Neuronal stem cell (in vitro differentiated cells): ENCODE measurements at regions not wholly inside any gene's neighbourhood (a gene's known extent, or its start where the extent isn't known, plus 50 kb on each side); places are given as distances from the start of the nearest gene placed in this dataset.
"Not testable (repeated sequence)": the region's sequence is repeated elsewhere in the genome, so short reads cannot be mapped to it uniquely, and the experiment has no call there.

Source experiments
- DNase-seq: peaks from one replicate; pipeline ENCODE4 v3.0.0-alpha.2; 2013; ENCODE audit warnings: low spot score
- H2AFZ ChIP-seq: one replicate; pipeline ENCODE4 v1.6.1; 2013; ENCODE audit warnings: mild to moderate bottlenecking, low read length, inconsistent platforms
- H2AK5ac ChIP-seq: 2 replicates; pipeline ENCODE4 v1.6.1; 2013; ENCODE audit warnings: low read depth, mild to moderate bottlenecking, inconsistent platforms, low read length, moderate library complexity, mixed read lengths
- H2BK120ac ChIP-seq: 2 replicates; pipeline ENCODE4 v1.6.1; 2013; ENCODE audit warnings: low read depth, mild to moderate bottlenecking, inconsistent platforms, low read length, moderate library complexity, mixed read lengths
- H2BK12ac ChIP-seq: one replicate; pipeline ENCODE4 v1.6.1; 2013; ENCODE audit warnings: low read length, inconsistent platforms
- H2BK15ac ChIP-seq: 2 replicates; pipeline ENCODE4 v1.6.1; 2013; ENCODE audit warnings: mild to moderate bottlenecking, low read length, inconsistent platforms, mixed read lengths
- H2BK5ac ChIP-seq: one replicate; pipeline ENCODE4 v1.6.1; 2013; ENCODE audit warnings: inconsistent platforms, mild to moderate bottlenecking, low read length, moderate library complexity
- H3K14ac ChIP-seq: one replicate; pipeline ENCODE4 v1.6.1; 2013; ENCODE audit warnings: low read length, inconsistent platforms
- H3K18ac ChIP-seq: 2 replicates; pipeline ENCODE4 v1.6.1; 2013; ENCODE audit warnings: low read length, inconsistent platforms
- H3K23ac ChIP-seq: 2 replicates; pipeline ENCODE4 v1.6.1; 2013; ENCODE audit warnings: low read depth, mild to moderate bottlenecking, mixed read lengths, low read length, inconsistent platforms; ENCODE audit not compliant: poor library complexity
- H3K27ac ChIP-seq: replicated peaks from 3 replicates; pipeline ENCODE4 v1.5.1; 2013; ENCODE audit warnings: low read length, inconsistent platforms
- H3K27me3 ChIP-seq, 3 experiments: 2 replicates each; pipeline ENCODE4 v1.6.1; 2013; ENCODE audit warnings: low read length in 3 of 3, mild to moderate bottlenecking in 2 of 3, inconsistent platforms in 1 of 3, low read depth in 1 of 3, mixed read lengths in 1 of 3, moderate library complexity in 1 of 3; ENCODE audit not compliant: control insufficient read depth in 3 of 3, insufficient read depth in 3 of 3
- H3K36me3 ChIP-seq, 2 donors: replicated peaks in 1 of 2; 2 replicates each; pipeline ENCODE4 v1.6.1; 2013; ENCODE audit warnings: low read length in 2 of 2; ENCODE audit not compliant: control insufficient read depth in 2 of 2, insufficient read depth in 2 of 2
- H3K4ac ChIP-seq: 2 replicates; pipeline ENCODE4 v1.6.1; 2013; ENCODE audit warnings: inconsistent platforms, mild to moderate bottlenecking, low read length, moderate library complexity
- H3K4me1 ChIP-seq, 2 donors: 1 replicate in 1 of 2; 2 replicates in 1 of 2; pipeline ENCODE4 v1.6.1; 2013; ENCODE audit warnings: low read length in 2 of 2, low read depth in 1 of 2; ENCODE audit not compliant: control insufficient read depth in 2 of 2, insufficient read depth in 1 of 2
- H3K4me2 ChIP-seq: one replicate; pipeline ENCODE4 v1.6.1; 2013; ENCODE audit warnings: mild to moderate bottlenecking, low read length, inconsistent platforms; ENCODE audit not compliant: insufficient read depth, poor library complexity, severe bottlenecking
- H3K4me3 ChIP-seq, 2 donors: 2 replicates each; pipeline ENCODE4 v1.5.1; 2013; ENCODE audit warnings: low read length in 2 of 2, mild to moderate bottlenecking in 2 of 2, inconsistent platforms in 1 of 2, moderate library complexity in 1 of 2
- H3K79me1 ChIP-seq: one replicate; pipeline ENCODE4 v1.6.1; 2013; ENCODE audit warnings: low read depth, mild to moderate bottlenecking, inconsistent platforms, low read length, moderate library complexity
- H3K9ac ChIP-seq: one replicate; pipeline ENCODE4 v1.6.1; 2013; ENCODE audit warnings: mild to moderate bottlenecking, low read depth, low read length, inconsistent platforms; ENCODE audit not compliant: poor library complexity
- H3K9me3 ChIP-seq, 2 donors: replicated peaks in 1 of 2; 2 replicates each; pipeline versions ENCODE3 to v1.6.1; 2013; ENCODE audit warnings: low read length in 2 of 2, mild to moderate bottlenecking in 2 of 2, inconsistent platforms in 1 of 2, low read depth in 1 of 2, mixed read lengths in 1 of 2, moderate library complexity in 1 of 2; ENCODE audit not compliant: control insufficient read depth in 2 of 2, insufficient read depth in 1 of 2
- H4K8ac ChIP-seq: one replicate; pipeline ENCODE4 v1.6.1; 2013; ENCODE audit warnings: low read depth, mild to moderate bottlenecking, inconsistent platforms, low read length, moderate library complexity
- H4K91ac ChIP-seq: one replicate; pipeline ENCODE4 v1.6.1; 2013; ENCODE audit warnings: low read length, low read depth, mild to moderate bottlenecking, inconsistent platforms; ENCODE audit not compliant: poor library complexity
- WGBS, 2 donors: extraction: QIAGEN DNeasy Blood & Tissue Kit; methylation state at CpG; one replicate each; pipeline ENCODE4 v1.1.7; 2013; ENCODE audit warnings: missing lambda C conversion rate in 2 of 2, mixed read lengths in 1 of 2; ENCODE audit not compliant: insufficient read length in 2 of 2, insufficient replicate concordance in 1 of 2; ENCODE audit errors: extremely low coverage in 2 of 2; 5-methylcytosine and 5-hydroxymethylcytosine counted together

DNA sequence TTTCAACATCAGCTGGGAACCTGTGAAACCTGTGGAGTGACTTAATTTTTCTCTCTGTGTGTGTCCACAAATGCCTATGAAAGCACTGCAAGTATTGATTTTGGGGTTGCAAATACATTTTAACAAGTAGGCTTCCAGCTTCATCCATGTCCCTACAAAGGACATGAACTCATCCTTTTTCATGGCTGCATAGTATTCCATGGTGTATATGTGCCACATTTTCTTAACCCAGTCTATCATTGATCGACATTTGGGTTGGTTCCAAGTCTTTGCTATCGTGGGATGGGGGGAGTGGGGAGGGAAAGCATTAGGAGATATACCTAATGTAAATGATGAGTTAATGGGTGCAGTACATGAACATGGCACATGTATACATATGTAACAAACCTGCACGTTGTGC lies 711.3 kb downstream of the LTN1 start:
- H3K14ac ChIP-seq = not testable (repeated sequence)

DNA sequence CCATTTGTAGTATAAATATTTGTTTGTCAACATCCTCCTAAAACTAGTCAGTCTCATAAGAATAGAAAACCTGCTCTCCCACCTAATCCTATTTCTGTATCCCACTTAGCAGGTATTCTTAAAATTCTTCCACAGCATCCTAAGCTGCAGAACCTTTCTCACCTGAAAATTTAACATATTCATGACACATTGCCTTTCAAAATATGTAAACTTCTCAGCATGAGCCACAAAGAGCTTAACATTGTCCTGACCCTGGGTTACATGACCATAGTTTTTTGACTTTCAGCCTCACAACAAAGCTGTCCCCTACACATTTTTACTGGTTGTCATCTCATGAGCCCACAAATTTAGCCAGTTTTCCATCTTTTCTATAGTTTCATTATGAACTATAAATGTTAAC lies 712.1 kb downstream of the LTN1 start:
- Histone ChIP-seq H3K4me3 (no peak overlapping the region), H3K14ac (no peak overlapping the region), H3K36me3 (no peaks in the 10 kb centered on the region), H2BK120ac (no peak overlapping the region), H3K79me1 (no peaks in the 10 kb centered on the region), H3K9ac (no peak overlapping the region), H3K27me3 (no peaks in the 10 kb centered on the region), H4K8ac (no peak overlapping the region), H2BK15ac (no peak overlapping the region), H3K23ac (no peak overlapping the region), H3K4me1 (no peaks in the 10 kb centered on the region), H2AK5ac (no peak overlapping the region), H2BK12ac (no peak overlapping the region), H3K4ac (no peak overlapping the region), H3K27ac (no peak overlapping the region), H3K9me3 (no peaks in the 10 kb centered on the region), H3K18ac (no peak overlapping the region), H2BK5ac (no peak overlapping the region), H2AFZ (no peak overlapping the region), H3K4me2 (no peak overlapping the region), H4K91ac (no peak overlapping the region)
- no peak for DNase-seq

More for the DNA sequence above, 711.3 kb downstream of the LTN1 start:
- H2BK5ac ChIP-seq, H3K27me3 ChIP-seq, H3K4me1 ChIP-seq, H3K27ac ChIP-seq, H2BK120ac ChIP-seq, H2BK12ac ChIP-seq, H4K91ac ChIP-seq, H3K4me2 ChIP-seq, H3K18ac ChIP-seq, H2AK5ac ChIP-seq, H3K79me1 ChIP-seq, H3K23ac ChIP-seq, H3K4ac ChIP-seq, H3K36me3 ChIP-seq, H2AFZ ChIP-seq, H4K8ac ChIP-seq, H3K4me3 ChIP-seq, DNase-seq, H3K9ac ChIP-seq, H3K9me3 ChIP-seq, H2BK15ac ChIP-seq: not testable (repeated sequence)
- WGBS, 2 donors = no CpG with 5 or more reads among the region's 3 CpGs

DNA sequence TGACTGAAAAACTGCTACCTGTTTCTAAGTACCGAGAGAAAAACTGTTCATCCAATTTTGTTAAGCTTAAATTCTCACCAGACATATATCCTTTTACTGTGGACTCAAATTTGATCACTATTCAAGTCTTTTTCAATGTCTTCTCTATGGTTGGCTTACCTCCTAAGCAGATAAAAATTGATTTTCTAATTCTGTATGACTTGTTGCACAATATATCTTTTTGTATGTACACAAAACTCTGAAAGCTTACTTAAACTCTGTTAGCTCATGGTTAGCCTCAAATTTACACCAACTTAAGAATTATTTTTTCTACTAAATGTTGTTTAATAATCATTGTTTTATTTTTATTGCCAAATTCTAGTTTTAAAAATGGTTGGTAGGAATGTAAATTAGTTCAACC lies 715.4 kb downstream of the LTN1 start:
- H3K27me3 ChIP-seq = no peaks in the 10 kb centered on the region
- no peak overlapping the region for H4K8ac ChIP-seq
- H2BK15ac ChIP-seq = no peak overlapping the region
- no peak overlapping the region for H3K27ac ChIP-seq
- no peak overlapping the region for H3K23ac ChIP-seq
- H3K9ac ChIP-seq = no peak overlapping the region
- WGBS, 2 donors = no CpG with 5 or more reads among the region's 1 CpG
- no peak overlapping the region for H3K14ac ChIP-seq
- H3K36me3 ChIP-seq = no peaks in the 10 kb centered on the region
- no peak overlapping the region for H2AFZ ChIP-seq
- no peak for DNase-seq
- no peak overlapping the region for H2BK12ac ChIP-seq
- H3K4ac ChIP-seq = no peak overlapping the region
- H3K4me2 ChIP-seq = no peak overlapping the region
- no peak overlapping the region for H3K18ac ChIP-seq
- no peaks in the 10 kb centered on the region for H3K4me1 ChIP-seq
- no peaks in the 10 kb centered on the region for H3K9me3 ChIP-seq
- no peak overlapping the region for H2AK5ac ChIP-seq
- no peaks in the 10 kb centered on the region for H3K79me1 ChIP-seq
- no peak overlapping the region for H4K91ac ChIP-seq
- H2BK120ac ChIP-seq = no peak overlapping the region
- no peak overlapping the region for H3K4me3 ChIP-seq
- H2BK5ac ChIP-seq = no peak overlapping the region

DNA sequence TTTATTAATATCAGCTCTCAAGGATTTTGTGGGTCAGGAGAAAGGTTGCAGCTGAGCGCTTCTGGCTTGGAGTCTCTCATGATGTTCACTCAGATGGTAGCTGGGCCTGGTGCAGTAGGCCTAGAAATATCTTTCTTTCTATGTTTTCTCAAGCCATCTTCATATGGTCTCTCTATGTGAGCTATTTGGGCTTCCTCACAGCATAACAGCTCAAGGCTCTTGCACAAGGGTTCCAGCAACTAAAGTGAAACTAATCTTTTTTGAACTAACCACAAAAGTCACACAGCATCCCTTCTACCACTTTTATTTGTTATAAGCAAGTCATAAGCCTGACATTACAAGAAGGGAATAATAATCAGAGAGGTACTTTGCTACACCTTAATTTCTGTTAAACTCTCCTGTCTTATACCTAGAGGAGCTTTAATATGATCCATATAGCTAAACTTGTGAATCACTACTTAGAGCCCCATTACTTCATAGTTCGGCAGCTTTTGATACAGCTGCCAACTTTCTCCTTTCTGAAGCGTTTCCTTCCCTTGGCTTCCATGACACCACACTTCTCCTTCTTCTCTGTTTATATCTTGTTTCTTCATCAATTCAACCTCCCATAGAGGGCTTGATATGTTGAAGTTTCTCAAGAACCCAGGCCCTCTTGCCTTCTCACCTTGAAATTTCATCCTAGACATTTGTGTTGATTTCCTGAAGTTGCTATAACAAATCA lies 720.2 kb downstream of the LTN1 start:
- H3K27ac ChIP-seq = no peak overlapping the region
- H3K23ac ChIP-seq = no peak overlapping the region
- H2BK15ac ChIP-seq = no peak overlapping the region
- no peak overlapping the region for H3K4me2 ChIP-seq
- no peak overlapping the region for H3K4me3 ChIP-seq
- H3K27me3 ChIP-seq = no peaks in the 10 kb centered on the region
- H3K9me3 ChIP-seq = no peaks in the 10 kb centered on the region
- no peak overlapping the region for H3K14ac ChIP-seq
- no peak overlapping the region for H3K9ac ChIP-seq
- WGBS, 2 donors = no CpG with 5 or more reads among the region's 3 CpGs
- no peaks in the 10 kb centered on the region for H3K36me3 ChIP-seq
- H2BK5ac ChIP-seq = no peak overlapping the region
- no peak overlapping the region for H2AK5ac ChIP-seq
- H3K4me1 ChIP-seq = no peaks in the 10 kb centered on the region
- no peak overlapping the region for H2BK120ac ChIP-seq
- H2AFZ ChIP-seq = no peak overlapping the region
- no peak overlapping the region for H3K4ac ChIP-seq
- H2BK12ac ChIP-seq = no peak overlapping the region
- H4K8ac ChIP-seq = no peak overlapping the region
- H4K91ac ChIP-seq = no peak overlapping the region
- H3K18ac ChIP-seq = no peak overlapping the region
- DNase-seq = no peak
- no peaks in the 10 kb centered on the region for H3K79me1 ChIP-seq
